HFFc6 (cell line): ENCODE measurements at regions not wholly inside any gene's neighbourhood (a gene's known extent, or its start where the extent isn't known, plus 50 kb on each side); places are given as distances from the start of the nearest gene placed in this dataset.
A peak's percentile ranks its signal among the peaks of the same experiment; 100 is the strongest.

Source experiments
- DNase-seq: peaks from one replicate; pipeline ENCODE4 v3.0.0-alpha.2; 2018
- H3K27ac Mint-ChIP-seq: 2 replicates; pipeline ENCODE4 v1.8.0; 2020; ENCODE audit warnings: mild to moderate bottlenecking, mixed read lengths
- H3K27me3 Mint-ChIP-seq: 2 replicates; pipeline ENCODE4 v1.8.0; 2021; ENCODE audit warnings: mild to moderate bottlenecking, moderate library complexity, mixed read lengths; ENCODE audit not compliant: insufficient read depth
- H3K36me3 Mint-ChIP-seq: 2 replicates; pipeline ENCODE4 v1.8.0; 2021; ENCODE audit warnings: low read depth, mixed read lengths
- H3K4me1 Mint-ChIP-seq: 2 replicates; pipeline ENCODE4 v1.8.0; 2020; ENCODE audit warnings: low read depth, mixed read lengths
- H3K4me3 Mint-ChIP-seq: 2 replicates; pipeline ENCODE4 v1.8.0; 2020; ENCODE audit warnings: mild to moderate bottlenecking, moderate library complexity, mixed read lengths
- H3K9me3 Mint-ChIP-seq: 2 replicates; pipeline ENCODE4 v1.8.0; 2020; ENCODE audit warnings: mild to moderate bottlenecking, mixed read lengths
- CTCF ChIP-seq: fragments of 200-600 bp; sonication (generic); IDR thresholded peaks from 2 replicates; pipeline ENCODE4 v1.5.0; 2021; ENCODE audit warnings: antibody characterized with exemption, mild to moderate bottlenecking

- Mint-ChIP-seq H3K36me3 (peaks cover 9% of the 10 kb centered on the region; the same call in 1 of the 2 replicates), H3K27me3 (no peaks in the 10 kb centered on the region; the same call in 1 of the 2 replicates), H3K4me1 (peaks cover 57% of the 10 kb centered on the region), H3K9me3 (no peaks in the 10 kb centered on the region), H3K4me3 (no peak overlapping the region), H3K27ac (no peak overlapping the region)
- DNase-seq: no peak
- TF ChIP-seq CTCF: no peak
These were observed 93.0 kb upstream of the DUSP10 start for GRCh38 chr1:221834698-221835513.

GRCh38 chr1:221832617-221833016 is 90.7 kb upstream of the DUSP10 start:
- H3K9me3 Mint-ChIP-seq: no peaks in the 10 kb centered on the region
- H3K4me3 Mint-ChIP-seq: no peak overlapping the region
- TF ChIP-seq CTCF: no peak
- no peak overlapping the region for H3K27ac Mint-ChIP-seq
- peaks cover 62% of the 10 kb centered on the region for H3K4me1 Mint-ChIP-seq
- DNase-seq: no peak
- H3K36me3 Mint-ChIP-seq: 0 out of 2 replicates have a peak, but pooled peaks cover 5% of the 10 kb centered on the region
- H3K27me3 Mint-ChIP-seq: no peaks in the 10 kb centered on the region; the same call in none of the 2 replicates

GRCh38 chr1:221832151-221832550 is 90.3 kb upstream of the DUSP10 start:
- no peak for DNase-seq
- Mint-ChIP-seq H3K4me3 (no peak overlapping the region), H3K36me3 (0 out of 2 replicates have a peak, but pooled peaks cover 5% of the 10 kb centered on the region), H3K9me3 (no peaks in the 10 kb centered on the region), H3K27me3 (no peaks in the 10 kb centered on the region; the same call in none of the 2 replicates), H3K4me1 (peaks cover 66% of the 10 kb centered on the region), H3K27ac (no peak overlapping the region)
- TF ChIP-seq CTCF: no peak

GRCh38 chr1:221829327-221830015 is 87.6 kb upstream of the DUSP10 start:
- DNase-seq: peak; percentile 93
- H3K36me3 Mint-ChIP-seq: peaks cover 5% of the 10 kb centered on the region; the same call in 1 of the 2 replicates
- H3K9me3 Mint-ChIP-seq: no peaks in the 10 kb centered on the region
- H3K27me3 Mint-ChIP-seq: peaks cover 4% of the 10 kb centered on the region
- TF ChIP-seq CTCF: no peak
- peak overlapping the region; percentile 95 for H3K27ac Mint-ChIP-seq
- H3K4me1 Mint-ChIP-seq: peaks cover 87% of the 10 kb centered on the region
- H3K4me3 Mint-ChIP-seq: peak overlapping the region; percentile 71

- peak overlapping the region; percentile 81 for H3K27ac Mint-ChIP-seq
- peaks cover 4% of the 10 kb centered on the region for H3K27me3 Mint-ChIP-seq
These were observed 85.4 kb upstream of the DUSP10 start for GRCh38 chr1:221827307-221827642.

More at GRCh38 chr1:221827307-221827642, 85.4 kb upstream of the DUSP10 start:
- TF ChIP-seq CTCF: no peak
- Mint-ChIP-seq H3K36me3 (peaks cover 5% of the 10 kb centered on the region; the same call in 1 of the 2 replicates), H3K4me1 (peaks cover 94% of the 10 kb centered on the region), H3K4me3 (no peak overlapping the region; the same call in 1 of the 2 replicates), H3K9me3 (no peaks in the 10 kb centered on the region)
- no peak for DNase-seq
